GM18519 (cell line): ENCODE measurements at regions not wholly inside any gene's neighbourhood (a gene's known extent, or its start where the extent isn't known, plus 50 kb on each side); places are given as distances from the start of the nearest gene placed in this dataset.
"Not testable (repeated sequence)": the region's sequence is repeated elsewhere in the genome, so short reads cannot be mapped to it uniquely, and the experiment has no call there.

Experiments
- ATAC-seq: cut with Tn5 transposase; IDR thresholded peaks from one replicate; pipeline ENCODE4 v1.9.1; 2021; ENCODE audit warnings: mild to moderate bottlenecking, moderate library complexity; ENCODE audit not compliant: unreplicated experiment, low FRiP score

- ATAC-seq, result not testable (repeated sequence)
These were observed 167.1 kb downstream of the GOSR1 start for GRCh38 chr17:30644287-30644686.

GRCh38 chr17:30641428-30641827, 164.2 kb downstream of the GOSR1 start:
- ATAC-seq, result not testable (repeated sequence)

GRCh38 chr17:30639391-30639790, 162.2 kb downstream of the GOSR1 start:
- not testable (repeated sequence) for ATAC-seq

GRCh38 chr17:30638968-30639367, 161.8 kb downstream of the GOSR1 start:
- ATAC-seq, result not testable (repeated sequence)

- not testable (repeated sequence) for ATAC-seq
These were observed 154.4 kb downstream of the GOSR1 start for GRCh38 chr17:30631651-30632050.

- not testable (repeated sequence) for ATAC-seq
These were observed 148.2 kb downstream of the GOSR1 start for GRCh38 chr17:30625380-30625779.

GRCh38 chr17:30624180-30624579, 147.0 kb downstream of the GOSR1 start:
- ATAC-seq, result not testable (repeated sequence)

- ATAC-seq, result not testable (repeated sequence)
These were observed 132.5 kb downstream of the GOSR1 start for GRCh38 chr17:30609682-30610081.

GRCh38 chr17:30605523-30605922, 128.3 kb downstream of the GOSR1 start:
- ATAC-seq, result no peak

- no peak for ATAC-seq
These were observed 127.8 kb downstream of the GOSR1 start for GRCh38 chr17:30605027-30605426.

GRCh38 chr17:30602396-30602795, 125.2 kb downstream of the GOSR1 start:
- not testable (repeated sequence) for ATAC-seq

- not testable (repeated sequence) for ATAC-seq
These were observed 124.8 kb downstream of the GOSR1 start for GRCh38 chr17:30601984-30602383.

- no peak for ATAC-seq
These were observed 123.8 kb downstream of the GOSR1 start for GRCh38 chr17:30600830-30601494.

GRCh38 chr17:30600060-30600829, 123.0 kb downstream of the GOSR1 start:
- peak; percentile 53 for ATAC-seq

GRCh38 chr17:30599428-30600059, 122.3 kb downstream of the GOSR1 start:
- no peak for ATAC-seq

GRCh38 chr17:30597776-30598288, 120.6 kb downstream of the GOSR1 start:
- ATAC-seq, result no peak

- ATAC-seq, result not testable (repeated sequence)
These were observed 120.0 kb downstream of the GOSR1 start for GRCh38 chr17:30596948-30597775.

- ATAC-seq, result not testable (repeated sequence)
These were observed 117.8 kb downstream of the GOSR1 start for GRCh38 chr17:30594953-30595371.

GRCh38 chr17:30594223-30594952, 117.2 kb downstream of the GOSR1 start:
- ATAC-seq, result no peak
